Motor neuron (in vitro differentiated cells): ENCODE measurements at regions not wholly inside any gene's neighbourhood (a gene's known extent, or its start where the extent isn't known, plus 50 kb on each side); places are given as distances from the start of the nearest gene placed in this dataset.

Source experiments
- ATAC-seq, 8 experiments: fragments of 200-7000 bp; cut with Tn5 transposase; replicated peaks in 6 of 8; 2 replicates each; pipeline ENCODE4 v1.8.0; 2021; ENCODE audit warnings: mild to moderate bottlenecking in 8 of 8, moderate library complexity in 8 of 8
- H3K27ac ChIP-seq, 2 donors: fragments of 250-450 bp; sonication (Bioruptor Pico); 2 replicates each; pipeline ENCODE4 v1.9.0; 2021; ENCODE audit warnings: antibody characterized with exemption in 2 of 2, mild to moderate bottlenecking in 2 of 2, moderate library complexity in 1 of 2
- H3K4me1 ChIP-seq, 2 donors: fragments of 250-450 bp; sonication (Bioruptor Pico); replicated peaks in 1 of 2; 2 replicates each; pipeline ENCODE4 v1.6.1; 2021; ENCODE audit warnings: antibody characterized with exemption in 2 of 2, mild to moderate bottlenecking in 2 of 2, moderate library complexity in 1 of 2
- H3K4me3 ChIP-seq, 5 donors: fragments of 250-450 bp; sonication (Bioruptor Pico); 2 replicates each; pipeline ENCODE4 v1.9.0; 2021; ENCODE audit warnings: antibody characterized with exemption in 5 of 5, mild to moderate bottlenecking in 5 of 5, moderate library complexity in 4 of 5
- WGBS, 10 experiments: fragments of 450-650 bp; shearing (Covaris generic); methylation state at CpG; one replicate each; pipeline ENCODE4 v1.0.0; 2022; 5-methylcytosine and 5-hydroxymethylcytosine counted together
- in situ Hi-C, 9 experiments: fragments of 400-800 bp; cut with MboI; loops; one replicate each; pipeline ENCODE4 v1.15.0; 2021; ENCODE audit warnings: low sequenced_read_pairs in 9 of 9, low pct_unique_long_range_greater_than_20kb in 2 of 9; ENCODE audit not compliant: unreplicated experiment in 9 of 9

DNA sequence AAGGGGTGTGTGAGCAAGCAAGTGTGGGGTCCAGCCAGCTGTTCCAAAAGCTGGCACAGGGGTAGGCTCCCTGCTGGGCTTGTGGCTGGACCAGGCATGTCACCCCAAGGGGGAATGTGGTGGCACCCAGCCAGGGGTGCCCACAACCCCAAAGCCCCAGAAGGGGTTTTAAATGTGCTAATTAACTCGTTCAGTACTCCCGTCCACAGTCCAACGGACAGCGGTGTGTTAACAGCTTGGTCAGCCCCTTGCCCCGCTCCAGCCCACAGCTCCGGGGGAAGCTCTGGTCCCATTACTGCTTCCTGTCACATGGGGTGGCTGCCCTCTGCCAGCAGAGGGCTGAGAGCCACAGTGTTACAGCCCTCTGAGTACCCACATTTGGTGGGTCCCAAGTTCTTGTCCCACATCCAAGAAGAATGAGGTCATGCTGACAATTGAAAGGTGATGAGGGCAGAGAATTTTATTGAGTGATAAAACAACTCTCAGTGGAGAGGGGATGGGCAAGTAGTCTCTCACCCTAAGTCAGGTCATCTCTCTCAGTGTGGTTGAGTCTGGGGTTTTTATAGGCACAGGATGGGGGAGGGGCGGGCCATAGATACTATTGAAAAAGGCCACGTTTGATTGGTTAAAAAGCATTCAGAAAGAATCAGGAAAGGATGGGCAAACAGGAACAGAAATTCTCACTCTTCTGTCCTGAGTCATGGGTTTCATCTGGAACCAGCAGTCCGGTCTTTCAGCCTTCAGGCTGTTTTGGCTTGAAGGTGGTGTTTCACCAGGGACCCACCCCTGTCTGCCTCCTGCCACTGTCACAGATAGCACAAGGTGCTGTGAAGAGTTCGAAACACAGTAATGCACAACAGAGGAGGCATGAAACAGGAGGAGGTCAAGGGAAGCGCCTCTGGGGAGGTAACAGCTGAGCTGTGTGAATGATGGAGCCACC, 238.5 kb downstream of the NFATC2 start:
- Histone ChIP-seq H3K4me1 (peaks cover 3 to 16% of the 10 kb centered on the region in 2 donors), H3K4me3 (no peak overlapping the region), H3K27ac (no peak overlapping the region)
- 40 to 94% (median 70%) methylated on average over 1 to 4 of the region's 11 CpGs; no CpG with 5 or more reads in 4 of the 10 experiments for WGBS, 10 experiments
- in situ Hi-C loops = loop anchor here in 8 of 9 experiments (10.0 to 25.0 kb wide), 3 partner anchors 309 to 319 kb away; no protein-coding TSS in a partner anchor
- ATAC-seq = no peak

DNA sequence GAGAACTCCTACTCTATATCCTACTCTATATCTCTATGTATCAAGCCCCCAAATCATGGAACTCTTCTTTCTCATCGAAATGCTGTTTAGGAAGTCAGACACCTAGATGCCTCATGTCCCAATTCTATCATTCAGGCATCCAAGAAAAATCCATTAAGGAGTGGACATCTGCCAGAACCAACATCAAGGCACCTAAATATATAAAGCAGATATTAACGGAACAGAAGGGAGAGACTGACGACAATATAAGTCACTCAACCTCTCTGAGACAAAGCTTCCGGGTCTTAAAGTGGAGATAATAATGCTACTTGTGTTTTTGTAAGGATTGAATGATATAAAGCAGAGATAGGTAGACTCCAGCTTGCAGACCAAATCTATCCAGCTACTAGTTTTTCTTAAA, 241.5 kb downstream of the NFATC2 start:
- ATAC-seq = no peak
- peaks cover 0 to 10% of the 10 kb centered on the region in 2 donors for H3K4me1 ChIP-seq
- no peak overlapping the region for H3K27ac ChIP-seq
- H3K4me3 ChIP-seq = no peak overlapping the region
- 29 to 100% (median 88%) methylated on average over 1 to 4 of the region's 4 CpGs for WGBS, 10 experiments
- in situ Hi-C loops = loop anchor here in 8 of 9 experiments (10.0 to 25.0 kb wide), 3 partner anchors 306 to 316 kb away; no protein-coding TSS in a partner anchor

DNA sequence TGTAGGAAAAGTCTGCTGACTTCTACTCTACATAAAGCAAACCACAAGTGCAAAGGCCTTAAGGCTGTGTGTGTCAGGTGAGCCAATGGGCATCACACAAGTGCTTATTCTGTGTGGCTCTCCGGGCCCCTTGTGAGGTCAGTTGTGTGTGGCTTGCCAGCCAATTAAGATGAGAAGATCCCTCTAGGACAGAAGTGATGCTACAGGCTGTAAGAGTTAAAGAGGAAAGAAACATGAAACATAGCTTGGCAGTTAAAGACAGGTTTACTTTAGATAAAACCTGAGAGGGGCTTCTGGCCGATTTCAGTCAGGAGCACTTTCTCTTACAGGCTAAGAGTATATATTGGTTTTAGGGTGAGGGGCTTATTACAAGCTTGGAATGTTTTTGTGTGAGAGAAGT, 242.4 kb downstream of the NFATC2 start:
- ATAC-seq = no peak
- 0 to 67% (median 20%) methylated on average over 1 to 2 of the region's 2 CpGs; no CpG with 5 or more reads in 3 of the 10 experiments for WGBS, 10 experiments
- Histone ChIP-seq H3K27ac (no peak overlapping the region), H3K4me3 (no peak overlapping the region), H3K4me1 (peaks cover 0 to 3% of the 10 kb centered on the region in 2 donors)
- in situ Hi-C loops = loop anchor here in 8 of 9 experiments (10.0 to 25.0 kb wide), 3 partner anchors 305 to 315 kb away; no protein-coding TSS in a partner anchor

DNA sequence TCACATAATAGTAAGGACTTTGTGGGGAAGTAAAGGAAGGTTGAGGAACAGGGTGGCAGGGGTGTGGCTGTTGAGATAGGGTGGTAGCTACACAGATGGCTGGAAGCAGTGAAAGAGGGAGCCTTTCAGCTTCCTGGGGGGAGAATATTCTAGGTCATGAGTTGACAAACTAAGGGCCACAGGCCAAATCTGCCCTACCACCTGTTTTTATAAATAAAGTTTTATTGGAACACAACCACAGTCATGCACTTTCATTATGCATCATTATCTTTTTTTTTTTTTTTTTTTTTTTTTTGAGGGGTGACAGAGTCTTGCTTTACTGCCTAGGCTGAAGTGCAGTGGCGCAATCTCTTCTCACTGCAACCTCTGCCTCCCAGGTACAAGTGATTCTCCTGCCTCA, 243.1 kb downstream of the NFATC2 start:
- Histone ChIP-seq H3K4me3 (no peak overlapping the region), H3K27ac (no peak overlapping the region), H3K4me1 (no peaks in the 10 kb centered on the region)
- in situ Hi-C loops = no loop called here
- WGBS, 10 experiments = 20 to 100% (median 73%) methylated on average over 1 of the region's 1 CpG; no CpG with 5 or more reads in 6 of the 10 experiments
- no peak for ATAC-seq

DNA sequence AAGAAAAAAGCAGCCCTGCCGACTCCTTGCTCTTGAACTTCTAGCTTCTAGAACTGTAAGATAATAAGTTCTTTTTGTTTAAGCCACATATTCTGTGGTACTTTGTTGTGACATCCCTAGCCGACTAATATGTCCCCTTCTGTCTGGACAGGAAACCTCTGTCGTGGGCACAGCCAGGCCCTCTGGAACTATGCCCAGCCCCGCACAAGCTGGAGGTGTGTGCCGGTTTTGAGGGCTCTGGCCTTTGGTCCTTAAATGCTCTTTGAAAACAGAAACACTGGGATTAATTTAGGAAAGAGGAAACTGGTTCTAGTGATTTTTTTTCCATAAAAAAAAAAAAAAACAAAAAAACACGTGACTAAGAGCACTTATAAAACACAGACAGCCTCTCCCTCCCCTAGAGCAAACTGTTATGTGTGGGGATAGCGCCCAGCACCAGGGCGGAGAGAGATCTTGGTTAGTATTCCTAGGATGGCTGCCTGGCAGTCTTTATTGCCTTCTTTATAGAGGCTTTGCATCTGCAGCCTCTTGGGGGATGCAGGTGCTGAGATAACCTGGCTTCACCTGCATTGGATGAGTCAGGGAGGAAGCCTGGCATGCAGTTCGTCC, 244.3 kb downstream of the NFATC2 start:
- peak in 2 of 8 experiments; percentile 50 to 64 for ATAC-seq
- 9 to 100% (median 67%) methylated on average over 1 to 8 of the region's 9 CpGs; no CpG with 5 or more reads in 1 of the 10 experiments for WGBS, 10 experiments
- in situ Hi-C loops = no loop called here
- H3K4me3 ChIP-seq = no peak overlapping the region
- no peak overlapping the region for H3K27ac ChIP-seq
- no peaks in the 10 kb centered on the region for H3K4me1 ChIP-seq

DNA sequence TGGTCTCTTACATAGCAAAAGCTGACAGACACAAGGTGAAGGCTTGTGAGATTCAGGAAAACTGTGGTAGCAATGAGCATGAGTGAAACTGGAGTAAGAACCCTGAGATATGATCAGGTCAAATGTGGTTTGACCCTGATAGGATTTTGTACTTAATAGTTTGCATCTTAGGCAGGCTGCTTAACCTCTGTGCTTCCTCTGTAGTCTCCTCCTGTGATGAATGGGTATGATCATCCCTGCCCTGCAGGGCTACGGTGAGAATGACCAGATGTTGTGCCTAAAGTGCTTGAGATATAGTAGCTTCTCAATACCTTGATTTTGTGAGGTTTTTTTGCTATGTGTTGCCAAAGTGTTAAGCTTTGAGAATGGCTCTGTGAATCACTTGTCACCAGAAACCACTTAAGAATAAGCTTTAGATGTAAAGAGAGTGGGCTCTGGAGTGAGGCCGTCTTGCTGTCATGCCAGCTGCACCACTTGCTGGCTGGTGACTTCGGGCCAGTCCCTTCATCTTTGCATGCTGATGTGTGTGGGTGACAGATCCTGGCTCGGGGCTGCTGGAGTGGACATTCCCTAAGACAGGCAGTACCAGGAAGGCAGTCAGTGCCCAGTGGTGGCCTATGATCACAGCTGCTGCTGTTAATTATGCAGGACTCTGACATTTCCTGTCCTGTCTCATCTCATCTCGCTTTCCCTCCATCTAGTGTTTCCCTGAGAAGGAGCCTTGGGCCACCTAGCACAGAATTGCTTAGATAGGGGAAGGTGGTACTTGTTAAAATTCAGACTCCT, 254.7 kb downstream of the NFATC2 start:
- Histone ChIP-seq H3K4me1 (peaks cover 8 to 14% of the 10 kb centered on the region in 2 donors), H3K4me3 (no peak overlapping the region), H3K27ac (no peak overlapping the region)
- ATAC-seq = peak in 1 of 8 experiments; percentile 36
- in situ Hi-C loops = no loop called here
- 13 to 100% (median 44%) methylated on average over 1 to 5 of the region's 5 CpGs; no CpG with 5 or more reads in 3 of the 10 experiments for WGBS, 10 experiments

DNA sequence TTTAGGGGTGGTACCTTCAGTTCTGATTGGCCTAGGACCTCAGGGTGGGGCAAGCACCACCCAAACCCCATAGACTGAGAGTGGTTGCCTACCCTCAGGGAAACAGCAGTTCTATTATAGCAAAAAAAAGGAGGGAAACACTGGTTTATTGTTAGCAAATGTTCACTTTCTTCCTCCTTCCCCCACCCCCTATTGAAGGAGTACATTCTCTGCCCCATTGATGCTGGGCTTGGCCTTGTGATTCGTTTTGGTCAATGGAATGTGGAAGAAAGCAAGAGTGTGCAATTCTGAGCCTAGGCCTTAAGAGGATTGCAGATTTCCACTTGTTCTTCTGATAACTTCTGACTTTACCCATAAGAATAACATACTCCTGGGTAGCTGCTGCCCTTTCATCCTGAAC, 255.8 kb downstream of the NFATC2 start:
- H3K4me3 ChIP-seq = no peak overlapping the region
- no peak for ATAC-seq
- H3K27ac ChIP-seq = no peak overlapping the region
- WGBS, 10 experiments = 0 to 60% (median 10%) methylated on average over 1 of the region's 1 CpG; no CpG with 5 or more reads in 6 of the 10 experiments
- H3K4me1 ChIP-seq = peaks cover 8 to 14% of the 10 kb centered on the region in 2 donors
- in situ Hi-C loops = no loop called here

DNA sequence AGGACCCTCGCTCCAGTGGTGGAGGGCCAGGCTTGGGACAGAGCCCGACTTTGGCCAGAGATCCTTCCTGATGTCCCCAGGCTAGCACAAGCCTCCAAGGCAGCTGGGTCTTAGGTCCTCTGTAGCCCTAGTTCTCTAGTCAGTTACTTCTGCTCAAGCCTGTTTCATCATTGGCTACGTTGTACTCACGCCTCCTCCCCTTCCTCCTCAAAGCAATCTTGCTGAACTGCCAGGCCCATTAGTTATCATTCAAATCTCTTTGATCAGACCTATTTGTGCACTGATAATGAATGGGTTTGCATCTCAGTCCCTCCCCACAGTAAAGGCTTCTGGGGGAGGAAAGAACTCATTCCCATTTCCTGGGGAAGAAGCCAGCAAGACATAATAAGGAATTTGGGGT, 256.8 kb downstream of the NFATC2 start:
- in situ Hi-C loops = no loop called here
- Histone ChIP-seq H3K4me3 (no peak overlapping the region), H3K4me1 (peaks cover 8 to 14% of the 10 kb centered on the region in 2 donors), H3K27ac (no peak overlapping the region)
- 23 to 100% (median 69%) methylated on average over 1 to 4 of the region's 4 CpGs; no CpG with 5 or more reads in 5 of the 10 experiments for WGBS, 10 experiments
- no peak for ATAC-seq

DNA sequence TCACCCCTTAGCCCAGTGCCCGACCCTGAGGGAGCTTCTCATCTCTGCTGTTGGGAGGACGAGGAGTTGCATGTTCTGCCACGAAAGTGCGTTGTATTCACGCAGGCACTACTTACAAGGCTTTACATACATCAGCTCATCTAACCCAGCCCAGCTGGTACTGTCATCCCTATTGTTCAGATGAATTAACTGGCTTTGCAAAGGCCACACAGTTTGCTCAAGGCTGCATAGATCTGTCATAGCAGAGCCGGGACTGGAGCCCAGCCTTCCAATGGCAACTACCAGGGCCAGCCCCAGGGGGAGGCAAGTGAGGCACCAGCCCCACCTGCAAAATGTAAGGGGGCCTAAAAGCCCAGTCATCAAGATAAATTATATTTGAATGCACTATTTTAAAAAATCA, 257.6 kb downstream of the NFATC2 start:
- in situ Hi-C loops = no loop called here
- WGBS, 10 experiments = 0 to 71% (median 24%) methylated on average over 1 to 6 of the region's 6 CpGs; no CpG with 5 or more reads in 4 of the 10 experiments
- peak in 5 of 8 experiments; percentile 81 to 99 (median 89) for ATAC-seq
- H3K4me1 ChIP-seq = peaks cover 8 to 14% of the 10 kb centered on the region in 2 donors
- no peak overlapping the region for H3K4me3 ChIP-seq
- H3K27ac ChIP-seq = no peak overlapping the region

DNA sequence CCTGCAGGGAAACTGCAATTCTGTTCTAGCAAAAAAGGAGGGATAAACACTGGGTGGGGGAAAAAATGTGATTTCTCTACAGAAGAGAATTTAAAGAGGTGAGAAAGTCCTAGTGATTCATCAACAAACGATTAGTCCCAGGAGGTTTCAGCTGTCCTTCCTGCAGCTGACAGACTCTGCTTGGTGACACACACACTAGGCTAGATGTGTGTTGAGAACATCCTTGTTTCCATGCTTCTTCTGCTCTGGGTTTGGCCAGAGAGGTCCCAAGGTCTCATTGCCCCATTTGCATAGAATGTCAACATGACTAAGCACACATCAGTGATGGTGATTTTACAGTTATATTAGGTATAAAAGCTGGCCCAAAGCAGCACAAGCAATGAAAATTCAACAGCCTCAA, 258.3 kb downstream of the NFATC2 start:
- H3K4me3 ChIP-seq = no peak overlapping the region
- 0 to 80% methylated on average over 1 of the region's 1 CpG; no CpG with 5 or more reads in 8 of the 10 experiments for WGBS, 10 experiments
- no peak overlapping the region for H3K27ac ChIP-seq
- H3K4me1 ChIP-seq = peaks cover 8 to 14% of the 10 kb centered on the region in 2 donors
- ATAC-seq = peak in 7 of 8 experiments; percentile 16 to 92 (median 83)
- in situ Hi-C loops = no loop called here

DNA sequence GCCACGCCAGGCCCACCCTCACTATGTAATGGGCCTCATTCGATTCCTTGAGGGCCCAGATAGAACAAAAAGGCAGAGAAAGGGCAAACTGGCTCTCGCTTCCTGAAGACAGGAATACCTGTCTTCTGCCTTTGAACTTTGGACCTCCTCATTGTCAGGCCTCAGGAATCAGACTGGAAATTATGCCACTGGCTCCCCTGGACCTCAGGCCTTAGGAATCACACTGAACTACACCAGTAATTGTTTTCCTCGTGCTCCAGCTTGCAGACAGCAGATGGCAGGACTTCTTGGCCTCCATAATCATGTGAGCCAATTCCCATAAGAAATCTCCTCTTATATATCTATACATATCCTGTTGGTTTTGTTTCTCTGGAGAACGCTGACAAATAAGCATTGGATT, 258.6 kb upstream of the KCNG1 start:
- in situ Hi-C loops = no loop called here
- Histone ChIP-seq H3K27ac (no peak overlapping the region), H3K4me1 (peaks cover 8 to 14% of the 10 kb centered on the region in 2 donors), H3K4me3 (no peak overlapping the region)
- ATAC-seq = no peak
- 0 to 97% (median 74%) methylated on average over 1 to 4 of the region's 5 CpGs; no CpG with 5 or more reads in 2 of the 10 experiments for WGBS, 10 experiments

DNA sequence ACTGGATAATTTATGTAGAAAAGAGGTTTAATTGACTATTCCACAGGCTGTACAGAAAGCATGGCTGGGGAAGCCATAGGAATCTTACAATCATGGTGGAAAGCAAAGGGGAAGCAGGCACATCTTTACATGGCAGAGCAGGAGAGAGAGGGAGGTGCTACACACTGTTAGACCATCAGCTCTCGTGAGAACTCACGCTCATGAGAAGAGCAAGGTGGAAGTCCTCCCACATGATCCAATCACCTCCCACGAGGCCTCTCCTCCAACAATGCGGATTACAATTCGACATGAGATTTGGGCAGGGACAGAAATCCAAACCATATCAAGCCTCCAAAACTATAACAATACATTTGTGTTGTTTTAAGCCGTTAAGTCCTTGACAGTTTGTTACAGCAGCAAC, 257.1 kb upstream of the KCNG1 start:
- Histone ChIP-seq H3K4me3 (no peak overlapping the region), H3K4me1 (peaks cover 3 to 6% of the 10 kb centered on the region in 2 donors), H3K27ac (no peak overlapping the region)
- in situ Hi-C loops = no loop called here
- no peak for ATAC-seq
- 0 to 100% (median 89%) methylated on average over 1 to 6 of the region's 6 CpGs; no CpG with 5 or more reads in 2 of the 10 experiments for WGBS, 10 experiments
